NCI-H146 (cell line): ENCODE measurements at regions not wholly inside any gene's neighbourhood (a gene's known extent, or its start where the extent isn't known, plus 50 kb on each side); places are given as distances from the start of the nearest gene placed in this dataset.
"Not testable (repeated sequence)": the region's sequence is repeated elsewhere in the genome, so short reads cannot be mapped to it uniquely, and the experiment has no call there.

ENCODE experiments used
- DNase-seq: peaks from one replicate; lab custom pipeline; 2025; lab: John Stamatoyannopoulos, UW

DNA sequence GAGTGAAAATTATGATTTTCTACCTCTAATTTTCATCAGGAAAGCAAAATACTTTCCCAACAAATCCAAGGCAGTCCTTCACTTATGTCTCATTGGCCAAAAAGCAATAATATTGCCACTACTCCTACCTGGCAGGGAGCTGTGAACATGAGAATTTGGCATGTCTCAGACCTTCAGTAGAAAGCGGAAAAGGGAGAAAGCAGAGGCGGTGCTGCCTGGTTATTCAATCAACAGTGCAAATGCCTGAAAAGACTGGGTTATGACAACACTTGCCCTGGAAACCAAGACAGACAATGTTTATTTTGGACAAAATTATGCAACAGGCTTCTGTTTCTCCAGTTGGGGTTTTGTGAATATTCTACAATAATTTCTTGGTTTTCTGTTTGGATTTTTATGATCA is 194.4 kb downstream of the TAF11L14 start:
- DNase-seq = no peak

DNA sequence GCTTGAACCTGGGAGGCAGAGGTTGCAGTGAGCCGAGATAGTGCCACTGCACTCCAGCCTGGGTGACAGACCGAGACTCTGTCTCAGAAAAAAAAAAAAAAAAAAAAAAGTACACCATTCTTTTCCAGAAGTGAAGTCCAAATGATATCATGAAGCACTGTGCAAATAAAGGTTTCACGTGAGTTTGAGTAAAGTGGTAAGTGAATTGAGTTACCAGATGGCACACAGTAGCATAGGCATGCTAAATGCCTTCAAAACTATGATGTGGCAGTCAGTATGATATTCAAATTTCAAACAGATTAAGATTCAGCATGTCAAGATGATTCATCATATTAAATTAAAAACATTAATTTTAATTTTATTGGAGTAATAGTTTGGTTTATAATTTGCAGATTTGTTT is 195.2 kb downstream of the TAF11L14 start:
- DNase-seq = no peak

DNA sequence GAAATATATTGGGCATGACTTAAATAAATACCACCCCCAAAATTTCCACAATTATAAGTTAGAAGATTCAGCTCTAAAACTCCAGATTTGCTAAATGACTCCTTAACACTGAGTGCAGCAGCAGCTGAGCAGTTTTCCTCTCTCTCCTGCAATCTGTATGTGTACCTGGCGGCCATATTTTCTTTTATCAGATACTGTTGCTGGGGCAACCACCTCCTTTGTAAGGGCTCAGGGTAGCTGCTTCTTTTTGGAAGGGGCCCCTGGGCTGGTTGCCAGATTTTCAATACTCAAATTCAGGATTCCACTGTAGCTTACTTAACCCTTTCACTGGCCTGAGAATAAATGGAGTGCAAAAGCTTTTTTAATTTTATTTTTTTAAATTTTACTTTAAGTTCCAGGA is 197.0 kb downstream of the TAF11L14 start:
- DNase-seq = peak; percentile 89

DNA sequence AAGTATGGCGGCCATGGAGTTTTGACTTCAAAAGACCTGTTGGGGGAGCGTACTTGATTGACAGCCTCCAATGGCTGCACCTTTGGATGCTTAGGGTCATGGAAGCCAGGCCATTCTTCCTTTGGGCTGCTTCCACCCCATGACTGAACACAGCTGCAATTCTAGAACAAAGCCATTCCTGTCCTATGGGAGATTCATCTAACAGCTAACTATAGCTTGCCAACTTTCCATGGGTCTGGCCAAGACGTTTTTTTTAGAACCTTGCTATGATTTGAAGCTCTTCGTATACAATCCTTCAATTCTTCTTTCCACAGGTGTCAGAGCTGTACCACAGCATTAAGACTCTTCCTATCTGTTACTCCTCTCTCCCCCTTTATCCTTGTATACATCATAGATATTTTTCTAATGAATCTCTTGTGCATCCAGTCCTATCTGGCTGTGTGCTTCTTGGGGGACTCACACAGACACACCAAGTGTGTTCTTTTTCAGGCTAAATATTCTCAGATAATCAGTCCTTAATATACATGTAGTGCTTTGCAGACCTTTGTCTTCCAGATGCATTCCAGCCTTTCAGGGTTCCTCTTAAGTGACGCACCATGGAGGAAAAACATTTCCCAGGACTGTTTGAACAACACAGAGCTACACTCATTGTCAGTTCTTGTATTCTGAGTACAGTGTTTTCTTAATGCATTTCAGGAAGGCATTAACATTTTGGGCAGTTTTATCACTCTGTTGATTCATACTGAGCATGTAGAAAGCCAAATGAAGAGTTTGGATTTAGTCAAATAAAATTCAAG is 198.9 kb downstream of the TAF11L14 start:
- DNase-seq = no peak

DNA sequence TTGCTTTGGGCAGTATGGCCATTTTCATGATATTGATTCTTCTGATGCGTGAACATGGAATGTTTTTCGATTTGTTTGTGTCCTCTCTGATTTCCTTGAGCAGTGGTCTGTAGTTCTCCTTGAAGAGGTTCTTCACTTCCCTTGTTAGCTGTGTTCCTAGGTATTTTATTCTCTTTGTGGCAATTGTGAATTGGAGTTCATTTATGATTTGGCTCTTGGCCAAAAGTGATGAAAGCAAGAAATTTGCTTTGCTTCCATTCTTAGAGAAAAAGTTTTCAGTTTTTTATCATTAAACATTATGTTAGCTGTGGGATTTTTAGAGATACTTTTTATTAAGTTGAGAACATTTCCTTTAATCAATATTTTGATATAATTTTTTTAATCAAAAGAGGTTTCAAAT is 203.5 kb downstream of the TAF11L14 start:
- DNase-seq = no peak

DNA sequence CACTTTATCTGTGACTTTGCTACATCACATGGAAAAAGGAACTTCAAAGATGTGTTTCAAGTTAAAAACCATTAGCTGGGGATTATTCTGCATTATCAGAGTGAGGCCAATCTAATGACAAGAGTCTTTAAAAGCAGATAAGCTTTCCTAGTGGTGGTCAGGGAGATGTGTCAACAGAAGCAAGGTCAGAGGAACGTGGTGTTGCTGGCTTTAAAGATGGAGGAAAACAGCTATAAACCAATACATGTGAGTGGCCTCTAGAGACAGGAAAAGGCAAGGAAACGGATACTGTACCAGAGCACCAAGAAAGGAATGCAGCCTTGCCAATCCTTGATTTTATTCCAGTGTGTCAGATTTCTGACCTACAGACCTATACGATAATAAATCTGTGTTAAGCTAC is 204.2 kb downstream of the TAF11L14 start:
- no peak for DNase-seq

DNA sequence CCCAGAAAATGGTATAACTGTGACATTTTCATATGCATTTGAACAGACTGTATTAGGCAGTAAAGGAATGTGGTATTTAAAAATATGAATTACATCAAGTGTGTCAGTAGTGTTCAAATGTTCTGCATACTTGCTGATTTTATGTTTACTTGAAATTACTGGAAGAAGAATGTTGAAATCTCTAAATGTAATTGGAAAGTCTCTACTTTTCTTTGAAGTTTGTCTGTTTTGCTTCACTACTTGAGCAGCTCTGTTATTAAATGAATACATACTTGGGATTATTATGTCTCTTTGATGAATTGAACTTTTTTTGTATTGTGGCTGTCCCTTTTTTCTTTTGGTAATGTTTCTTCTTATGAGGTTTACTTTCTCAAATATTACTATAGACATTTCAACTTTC is 205.6 kb downstream of the TAF11L14 start:
- no peak for DNase-seq

DNA sequence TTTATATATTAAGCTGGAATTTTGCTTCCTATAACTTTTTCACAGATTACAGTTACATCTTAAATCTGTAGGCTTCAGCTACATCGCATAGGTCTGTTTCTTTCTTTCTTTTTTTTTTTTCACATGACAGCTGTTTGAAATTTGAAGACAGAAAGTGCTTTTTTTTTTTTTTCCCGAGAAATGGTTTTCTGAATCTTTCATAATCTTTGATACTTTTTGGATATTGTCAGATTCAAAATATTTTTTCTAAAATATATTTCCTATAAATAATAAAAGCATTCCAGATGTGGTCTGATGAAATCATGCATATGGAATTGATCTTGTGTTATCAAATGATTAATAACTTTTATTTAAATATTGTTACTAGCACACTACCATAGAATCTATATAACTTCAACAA is 212.2 kb downstream of the TAF11L14 start:
- DNase-seq = no peak

DNA sequence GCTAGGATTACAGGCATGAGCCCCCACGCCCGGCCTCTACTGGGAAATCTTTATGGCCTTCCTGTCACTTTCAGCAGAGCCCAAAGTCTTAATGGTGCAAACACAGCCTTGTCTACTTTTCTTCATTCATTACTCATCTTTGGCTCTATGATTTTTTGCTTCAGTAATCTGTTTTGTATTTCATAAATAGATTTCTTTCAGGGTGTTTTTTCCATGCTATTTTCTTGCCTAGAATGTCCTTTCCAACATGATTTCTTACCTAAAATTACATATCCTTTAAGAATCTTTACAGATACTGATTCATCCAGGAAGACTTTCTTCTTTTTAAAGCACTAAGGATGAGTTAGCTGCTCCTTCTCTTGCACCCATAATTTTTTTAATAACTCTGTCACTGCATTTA is 213.0 kb downstream of the TAF11L14 start:
- no peak for DNase-seq

DNA sequence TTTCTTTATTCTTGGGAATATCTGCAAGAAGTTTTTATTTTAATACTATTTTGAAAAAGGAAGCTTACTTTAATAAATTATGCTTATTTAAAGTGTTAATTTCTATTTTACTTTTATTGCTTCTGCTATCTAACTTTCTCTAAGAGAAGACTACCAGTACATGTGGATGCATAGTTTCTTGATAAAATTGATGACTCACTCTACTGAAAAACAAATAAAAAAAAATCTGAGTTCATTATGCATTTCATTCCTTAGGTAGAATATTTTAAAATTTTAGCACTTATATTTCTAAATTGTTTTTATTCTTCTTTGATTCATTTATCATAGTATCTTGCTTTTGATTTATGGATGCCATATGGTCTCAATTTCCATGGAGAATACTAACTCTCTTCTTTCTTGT is 217.9 kb downstream of the TAF11L14 start:
- DNase-seq = no peak

DNA sequence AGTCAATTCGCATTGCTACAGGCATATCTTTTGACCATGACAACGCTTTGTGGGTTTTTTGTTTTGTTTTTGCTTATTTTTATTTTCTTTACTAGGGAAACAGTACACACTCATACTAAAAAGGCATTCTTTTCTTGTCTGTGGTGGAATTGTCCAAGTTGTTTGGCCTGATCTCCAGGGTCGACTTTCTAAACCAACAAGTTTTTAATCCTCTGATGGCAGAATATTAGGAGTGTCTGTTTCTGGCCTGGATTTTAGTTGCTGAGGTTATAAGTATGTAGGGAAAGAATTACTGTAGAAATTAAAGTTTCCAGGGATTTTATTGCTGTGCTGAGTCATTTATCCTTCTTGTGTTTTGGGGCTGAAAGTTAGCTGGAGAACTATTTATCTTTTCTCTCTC is 218.5 kb downstream of the TAF11L14 start:
- DNase-seq = no peak

DNA sequence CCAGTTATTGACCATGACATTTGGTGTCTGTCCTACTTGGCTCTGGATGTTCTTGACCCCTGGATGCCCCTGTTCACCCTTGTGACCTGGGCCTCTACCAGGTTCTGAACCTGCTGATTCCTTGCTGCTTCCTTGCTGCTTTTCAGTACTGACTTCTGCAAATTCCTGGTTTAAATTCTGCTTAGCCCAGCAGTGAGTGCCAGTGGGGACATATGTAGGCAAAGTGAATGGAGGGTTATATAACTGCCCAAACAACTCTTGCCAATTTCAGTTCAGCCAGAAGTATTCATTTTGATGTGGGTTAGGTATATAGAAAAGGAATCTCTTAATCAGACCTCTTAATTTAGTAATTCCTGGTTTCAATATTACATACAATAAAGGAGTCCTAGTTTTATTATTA is 220.6 kb downstream of the TAF11L14 start:
- no peak for DNase-seq

DNA sequence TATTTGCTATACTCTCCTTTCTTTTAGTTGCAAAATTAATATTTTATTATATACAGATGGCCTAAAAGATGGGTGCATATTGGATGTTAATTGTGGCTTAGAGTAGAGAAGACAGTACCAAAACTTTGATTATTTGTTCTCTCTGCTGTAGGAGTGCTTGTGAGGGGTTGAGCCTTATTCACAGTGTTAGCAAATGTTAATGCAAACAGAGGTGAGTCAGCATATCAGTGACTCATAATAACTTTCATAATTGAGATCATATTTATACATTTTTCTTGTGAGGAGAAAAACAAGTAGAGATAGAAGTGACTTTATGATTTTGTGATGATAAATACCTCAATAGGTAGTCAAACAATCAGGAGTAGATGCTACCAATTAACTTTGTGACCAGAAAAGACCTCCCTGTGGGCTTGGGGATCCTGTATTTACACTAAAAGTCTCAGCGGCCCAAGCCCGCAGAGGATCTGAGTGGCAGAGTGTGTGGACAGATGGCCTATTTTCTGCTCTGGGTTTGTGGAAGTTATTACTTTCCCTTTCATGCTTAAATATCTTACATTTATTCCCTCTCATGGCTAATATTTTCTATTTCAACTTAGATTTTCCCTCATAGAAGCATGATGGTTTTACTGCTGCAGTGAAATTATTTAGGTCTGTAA is 226.5 kb downstream of the TAF11L14 start:
- DNase-seq = no peak

DNA sequence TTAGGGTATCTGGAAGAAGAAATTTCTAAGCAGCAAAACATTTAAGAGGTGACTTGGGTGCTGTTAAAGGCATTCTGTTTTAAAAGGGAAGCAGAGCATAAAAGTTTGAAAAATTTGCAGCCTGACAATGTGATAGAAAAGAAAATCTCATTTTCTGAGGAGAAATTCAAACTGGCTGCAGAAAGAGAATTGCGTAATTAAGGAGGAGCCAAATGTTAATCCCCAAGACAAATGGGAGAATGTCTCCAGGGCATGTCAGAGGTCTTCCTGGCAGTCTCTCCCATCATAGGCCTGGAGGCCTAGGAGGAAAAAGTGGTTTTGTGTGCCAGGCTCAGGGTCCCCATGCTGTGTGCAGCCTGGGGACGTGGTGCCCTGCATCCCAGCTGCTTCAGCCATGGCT is 230.6 kb downstream of the TAF11L14 start:
- not testable (repeated sequence) for DNase-seq

DNA sequence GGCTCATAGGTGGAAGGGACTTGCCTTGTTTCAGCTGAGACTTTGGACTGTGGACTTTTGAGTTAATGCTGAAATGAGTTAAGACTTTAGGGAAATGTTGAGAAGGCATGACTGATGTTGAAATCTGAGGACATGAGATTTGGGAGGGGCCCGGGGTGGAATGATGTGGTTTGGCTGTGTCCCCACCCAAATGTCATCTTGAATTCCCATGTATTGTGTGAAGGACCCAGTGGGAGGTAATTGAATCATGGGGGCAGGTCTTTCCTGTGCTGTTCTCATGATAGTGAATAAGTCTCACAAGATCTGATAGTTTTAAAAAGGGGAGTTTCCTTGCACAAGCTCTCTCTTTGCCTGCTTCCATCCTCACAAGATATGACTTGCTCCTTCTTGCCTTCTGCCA is 231.7 kb downstream of the TAF11L14 start:
- not testable (repeated sequence) for DNase-seq

DNA sequence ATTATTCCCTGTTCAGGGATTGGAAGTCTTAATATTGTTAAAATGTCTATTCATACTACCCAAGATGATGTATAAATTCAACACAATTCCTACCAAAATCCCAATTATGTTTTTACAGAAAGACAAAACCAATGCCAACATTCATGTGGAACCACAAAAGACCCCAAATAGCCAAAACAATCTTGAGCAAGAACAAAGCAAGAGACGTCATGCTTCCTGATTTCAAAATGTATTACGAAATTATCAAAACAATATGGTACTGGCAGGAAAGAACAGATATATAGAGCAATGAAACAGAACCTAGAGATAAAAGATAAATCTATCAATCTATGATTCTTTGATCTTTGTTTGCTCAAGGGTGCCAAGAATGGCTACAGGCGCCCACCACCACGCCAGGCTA is 237.9 kb downstream of the TAF11L14 start:
- DNase-seq = no peak

DNA sequence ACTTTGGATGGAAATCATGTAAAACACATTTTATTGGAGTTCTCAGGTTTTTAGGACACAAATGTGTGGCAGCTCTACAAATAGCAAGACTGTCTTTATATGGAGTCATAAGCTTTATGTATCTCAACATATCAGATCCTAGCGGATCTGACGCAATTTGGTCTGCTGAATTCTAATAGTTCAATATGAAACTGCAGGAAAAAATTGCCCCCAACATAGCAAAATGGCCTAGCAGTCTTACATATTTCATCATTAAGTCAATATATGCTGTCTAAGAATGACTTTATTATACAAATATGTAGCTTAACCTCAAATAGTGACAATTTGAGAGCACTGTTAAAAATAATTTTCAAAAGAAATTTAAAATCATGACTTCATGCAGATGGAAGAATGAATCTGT is 244.3 kb downstream of the TAF11L14 start:
- no peak for DNase-seq

DNA sequence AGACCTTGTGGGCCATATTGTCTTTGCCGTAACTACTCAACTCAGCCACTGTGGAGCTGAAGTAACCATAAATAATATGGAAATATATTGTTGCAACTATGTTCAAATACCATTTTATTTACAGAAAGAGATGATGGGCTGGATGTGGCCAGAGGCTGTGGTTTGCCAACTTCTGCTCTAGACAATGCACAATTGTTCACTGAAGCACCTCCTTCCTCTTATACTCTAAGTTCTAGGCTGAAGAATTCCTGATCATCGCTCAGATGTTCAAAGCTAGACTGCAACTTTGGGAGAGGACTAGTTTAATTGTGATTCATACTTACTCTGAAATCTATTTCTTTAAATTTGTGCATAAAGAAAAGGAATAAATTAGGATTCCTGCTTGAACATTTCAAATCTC is 245.0 kb downstream of the TAF11L14 start:
- DNase-seq = no peak

DNA sequence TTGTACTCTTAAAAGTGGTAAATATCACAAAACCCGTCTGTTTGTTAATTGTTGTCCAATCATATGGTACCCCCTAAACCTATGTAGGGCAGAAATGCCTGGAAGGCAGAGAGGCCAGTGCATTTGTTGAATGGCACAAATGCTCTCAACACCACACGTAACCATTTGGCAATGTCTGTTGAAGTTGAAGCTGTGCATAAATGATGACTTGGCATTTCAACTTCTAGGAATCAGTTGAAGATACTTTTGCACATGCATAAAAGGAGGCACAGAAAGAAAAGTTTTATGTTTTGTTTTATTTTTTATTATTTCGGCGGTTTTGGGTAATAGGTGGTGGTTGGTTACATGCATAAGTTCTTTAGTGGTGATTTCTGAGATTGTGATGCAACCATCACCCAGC is 246.6 kb downstream of the TAF11L14 start:
- DNase-seq = no peak

DNA sequence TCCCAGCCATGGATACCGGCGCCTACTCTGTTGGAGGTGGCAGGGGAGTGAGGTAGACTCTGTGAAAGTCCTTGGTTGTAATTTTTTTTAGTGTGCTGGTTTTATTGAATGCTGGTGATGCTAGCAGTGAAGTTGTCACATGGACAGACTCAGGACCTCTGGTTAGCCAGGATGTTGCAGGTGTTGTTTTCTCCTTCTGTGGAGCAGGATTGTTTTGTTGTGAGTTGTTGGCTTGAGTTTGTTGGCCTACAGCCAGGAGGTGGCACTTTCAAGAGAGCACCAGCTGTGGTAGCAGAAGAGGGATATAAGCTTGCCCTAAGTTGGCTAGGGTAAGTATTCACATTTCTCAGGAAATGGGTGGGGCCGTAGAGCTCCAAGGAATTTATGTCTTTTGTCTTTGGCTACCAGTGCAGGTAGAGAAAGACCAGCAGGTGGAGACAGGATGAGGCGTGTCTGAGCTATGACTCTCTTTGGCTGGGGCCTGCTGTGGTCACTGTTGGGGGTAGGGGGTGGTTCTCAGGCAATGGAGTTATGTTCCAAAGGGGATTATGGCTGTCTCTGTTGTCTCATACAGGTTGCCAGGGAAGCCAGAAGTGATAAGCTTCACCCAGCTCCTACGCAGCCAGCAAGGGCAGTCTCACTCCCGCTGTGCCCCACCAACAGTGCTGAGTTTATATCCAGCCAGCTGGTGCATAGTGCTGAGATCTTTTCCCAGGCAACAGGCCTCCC is 248.7 kb downstream of the TAF11L14 start:
- DNase-seq = peak; percentile 99

DNA sequence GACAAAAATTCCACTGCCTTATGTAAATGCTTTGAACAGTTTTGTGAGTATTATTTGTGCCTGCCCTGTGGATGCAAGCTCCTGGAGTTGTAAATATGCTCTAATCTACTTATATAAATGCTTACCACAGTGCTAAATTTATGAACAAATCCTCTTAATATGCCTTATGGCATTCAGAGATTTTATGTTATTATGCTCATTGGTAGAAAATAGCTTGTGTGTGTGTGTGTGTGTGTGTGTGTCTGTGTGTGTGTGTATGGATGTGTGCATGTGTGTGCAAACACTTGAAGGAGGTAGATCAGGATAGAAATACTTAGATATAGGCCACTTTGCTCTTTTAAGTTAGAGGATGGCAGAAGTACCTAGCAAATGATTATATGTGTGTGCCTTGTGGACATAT is 253.9 kb downstream of the TAF11L14 start:
- DNase-seq = no peak

DNA sequence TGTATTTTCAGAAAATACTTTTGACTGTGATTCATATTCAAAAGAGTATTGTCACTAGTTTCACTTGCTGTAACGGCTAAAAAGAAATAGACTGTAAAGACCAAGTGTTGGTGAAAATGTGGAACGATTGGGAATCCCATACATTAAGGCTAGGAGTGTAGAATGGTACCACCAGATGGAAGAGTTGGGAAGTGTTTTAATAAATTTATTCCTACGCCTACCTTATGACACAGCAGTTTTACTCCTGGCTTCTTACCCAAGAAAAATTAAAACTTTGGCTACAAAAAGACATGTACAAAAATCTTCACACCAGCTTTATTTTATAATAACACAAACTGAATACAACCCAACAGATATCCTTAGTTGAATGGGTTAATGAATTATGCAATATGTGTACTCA is 256.2 kb downstream of the TAF11L14 start:
- no peak for DNase-seq

DNA sequence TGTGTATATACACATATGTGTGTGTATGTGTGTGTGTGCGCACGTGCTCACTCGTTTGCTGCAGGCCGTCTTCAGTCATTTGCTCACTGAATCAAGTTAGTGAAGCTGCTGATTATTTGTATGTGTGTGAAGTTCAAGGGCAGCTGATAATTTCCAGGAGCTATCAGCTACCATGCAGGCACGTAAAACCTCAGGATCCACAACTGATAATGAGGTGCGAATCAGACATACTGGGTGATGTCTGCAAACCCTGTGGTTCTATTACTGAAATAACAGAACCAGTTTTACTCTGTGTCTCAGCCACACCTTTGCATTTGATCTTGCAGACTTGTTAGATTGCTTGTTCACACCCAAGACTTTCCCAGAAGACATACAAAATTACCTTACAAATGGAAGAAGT is 257.6 kb downstream of the TAF11L14 start:
- DNase-seq = no peak
